ENCODE measurements at regions not wholly inside any gene's neighbourhood (a gene's known extent, or its start where the extent isn't known, plus 50 kb on each side); places are given as distances from the start of the nearest gene placed in this dataset.

DNA sequence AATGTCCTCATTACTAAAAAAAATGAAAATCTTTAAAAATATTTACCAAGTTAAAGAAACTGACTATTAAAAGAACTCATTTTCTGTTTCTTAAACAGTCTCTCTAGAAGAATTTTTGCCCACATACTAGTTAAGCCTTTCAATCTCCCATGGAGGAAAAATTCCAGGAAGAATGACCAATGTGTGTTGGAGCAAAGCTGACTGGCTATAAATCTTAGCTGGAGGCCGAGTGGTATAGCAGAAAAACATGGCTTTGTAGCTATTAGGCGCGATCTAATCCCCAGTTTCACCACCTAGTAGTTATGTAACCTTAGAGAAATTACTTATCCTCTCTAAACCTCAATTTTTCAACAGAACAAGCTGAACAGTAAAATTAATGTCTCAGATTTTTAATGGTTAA lies 135.5 kb upstream of the PRLR start:
- TF ChIP-seq, protein P1, sequence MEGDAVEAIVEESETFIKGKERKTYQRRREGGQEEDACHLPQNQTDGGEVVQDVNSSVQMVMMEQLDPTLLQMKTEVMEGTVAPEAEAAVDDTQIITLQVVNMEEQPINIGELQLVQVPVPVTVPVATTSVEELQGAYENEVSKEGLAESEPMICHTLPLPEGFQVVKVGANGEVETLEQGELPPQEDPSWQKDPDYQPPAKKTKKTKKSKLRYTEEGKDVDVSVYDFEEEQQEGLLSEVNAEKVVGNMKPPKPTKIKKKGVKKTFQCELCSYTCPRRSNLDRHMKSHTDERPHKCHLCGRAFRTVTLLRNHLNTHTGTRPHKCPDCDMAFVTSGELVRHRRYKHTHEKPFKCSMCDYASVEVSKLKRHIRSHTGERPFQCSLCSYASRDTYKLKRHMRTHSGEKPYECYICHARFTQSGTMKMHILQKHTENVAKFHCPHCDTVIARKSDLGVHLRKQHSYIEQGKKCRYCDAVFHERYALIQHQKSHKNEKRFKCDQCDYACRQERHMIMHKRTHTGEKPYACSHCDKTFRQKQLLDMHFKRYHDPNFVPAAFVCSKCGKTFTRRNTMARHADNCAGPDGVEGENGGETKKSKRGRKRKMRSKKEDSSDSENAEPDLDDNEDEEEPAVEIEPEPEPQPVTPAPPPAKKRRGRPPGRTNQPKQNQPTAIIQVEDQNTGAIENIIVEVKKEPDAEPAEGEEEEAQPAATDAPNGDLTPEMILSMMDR (IDR thresholded peaks at IDR 0.05 in 8 of 11, conservative IDR thresholded peaks at IDR 0.05 in 3 of 11), result no peak
- TF ChIP-seq POLR2A (IDR thresholded peaks at IDR 0.05), result no peak

Measured in spleen (tissue), 7 donors.